HG02885 (cell line): ENCODE measurements at regions not wholly inside any gene's neighbourhood (a gene's known extent, or its start where the extent isn't known, plus 50 kb on each side); places are given as distances from the start of the nearest gene placed in this dataset.
A peak's percentile ranks its signal among the peaks of the same experiment; 100 is the strongest.
"Not testable (repeated sequence)": the region's sequence is repeated elsewhere in the genome, so short reads cannot be mapped to it uniquely, and the experiment has no call there.

Experiments used
- ATAC-seq: cut with Tn5 transposase; IDR thresholded peaks from one replicate; pipeline ENCODE4 v1.9.1; 2021; ENCODE audit warnings: mild to moderate bottlenecking; ENCODE audit not compliant: unreplicated experiment, poor library complexity

- ATAC-seq: no peak
Measured at GRCh38 chr4:100679926-100680325, 162.1 kb upstream of the EMCN start.

- ATAC-seq: no peak
Measured at GRCh38 chr4:100674976-100675375, 157.2 kb upstream of the EMCN start.

- no peak for ATAC-seq
Measured at GRCh38 chr4:100657187-100657586, 139.4 kb upstream of the EMCN start.

- ATAC-seq: no peak
Measured at GRCh38 chr4:100651499-100652175, 133.8 kb upstream of the EMCN start.

- no peak for ATAC-seq
Measured at GRCh38 chr4:100649417-100649816, 131.6 kb upstream of the EMCN start.

GRCh38 chr4:100644150-100644549, 126.3 kb upstream of the EMCN start:
- ATAC-seq: no peak

- no peak for ATAC-seq
Measured at GRCh38 chr4:100641336-100641735, 123.5 kb upstream of the EMCN start.

GRCh38 chr4:100635899-100636298, 118.1 kb upstream of the EMCN start:
- ATAC-seq: no peak

- ATAC-seq: no peak
Measured at GRCh38 chr4:100633269-100633668, 115.4 kb upstream of the EMCN start.

- no peak for ATAC-seq
Measured at GRCh38 chr4:100632163-100632562, 114.3 kb upstream of the EMCN start.

- no peak for ATAC-seq
Measured at GRCh38 chr4:100631281-100631968, 113.6 kb upstream of the EMCN start.

GRCh38 chr4:100630341-100630740, 112.5 kb upstream of the EMCN start:
- no peak for ATAC-seq

GRCh38 chr4:100609810-100610209, 92.0 kb upstream of the EMCN start:
- ATAC-seq: peak; percentile 46

- ATAC-seq: not testable (repeated sequence)
Measured at GRCh38 chr4:100608651-100609050, 90.8 kb upstream of the EMCN start.

- no peak for ATAC-seq
Measured at GRCh38 chr4:100605144-100605543, 87.3 kb upstream of the EMCN start.

GRCh38 chr4:100593935-100594334, 76.1 kb upstream of the EMCN start:
- ATAC-seq: no peak

- ATAC-seq: no peak
Measured at GRCh38 chr4:100591161-100591876, 73.5 kb upstream of the EMCN start.

GRCh38 chr4:100590325-100590724, 72.5 kb upstream of the EMCN start:
- ATAC-seq: no peak

- no peak for ATAC-seq
Measured at GRCh38 chr4:100588076-100588475, 70.3 kb upstream of the EMCN start.

- no peak for ATAC-seq
Measured at GRCh38 chr4:100582146-100582545, 64.3 kb upstream of the EMCN start.

- ATAC-seq: no peak
Measured at GRCh38 chr4:100581337-100581736, 63.5 kb upstream of the EMCN start.
